HepG2 (cell line): ENCODE measurements at regions not wholly inside any gene's neighbourhood (a gene's known extent, or its start where the extent isn't known, plus 50 kb on each side); places are given as distances from the start of the nearest gene placed in this dataset.
A peak's percentile ranks its signal among the peaks of the same experiment; 100 is the strongest.

Source experiments
- CEBPB ChIP-seq: IDR thresholded peaks from 2 replicates; pipeline ENCODE4 v1.6.1; 2011; ENCODE audit warnings: low read depth, low read length, improper control_type of control experiment, borderline replicate concordance
- DNMT1 ChIP-seq: sonication (generic); formaldehyde crosslinking; IDR thresholded peaks from 2 replicates; pipeline ENCODE4 v1.5.1; 2020; ENCODE audit warnings: mild to moderate bottlenecking, missing genetic modification reagents
- ISX ChIP-seq: sonication (generic); formaldehyde crosslinking; conservative IDR thresholded peaks from 2 replicates; pipeline ENCODE4 v1.5.0; 2020; ENCODE audit warnings: missing genetic modification reagents
- RBM39 ChIP-seq: fragments of 200-400 bp; formaldehyde crosslinking; IDR thresholded peaks from one replicate; pipeline ENCODE4 v1.6.1; 2018; ENCODE audit warnings: antibody characterized with exemption, mild to moderate bottlenecking, low read depth, low read length; ENCODE audit not compliant: poor library complexity, severe bottlenecking
- SKI ChIP-seq: fragments of 450-650 bp; IDR thresholded peaks from one replicate; pipeline ENCODE4 v1.6.1; 2018; ENCODE audit warnings: mild to moderate bottlenecking; ENCODE audit not compliant: partially characterized antibody
- SMARCE1 ChIP-seq: fragments of 450-650 bp; IDR thresholded peaks from 2 replicates; pipeline ENCODE4 v1.6.1; 2017; ENCODE audit warnings: borderline replicate concordance
- SSRP1 ChIP-seq: IDR thresholded peaks from 2 replicates; pipeline ENCODE4 v1.6.1; 2016; ENCODE audit warnings: control low read depth
- ZNF260 ChIP-seq: sonication (generic); formaldehyde crosslinking; IDR thresholded peaks from 2 replicates; pipeline ENCODE4 v1.4.0; 2020; ENCODE audit warnings: missing genetic modification reagents, low read depth, mild to moderate bottlenecking, borderline replicate concordance
- ZNF274 ChIP-seq: sonication (generic); formaldehyde crosslinking; IDR thresholded peaks from 2 replicates; pipeline ENCODE4 v1.5.1; 2020; ENCODE audit warnings: mild to moderate bottlenecking, missing genetic modification reagents
- ZNF296 ChIP-seq: sonication (generic); formaldehyde crosslinking; conservative IDR thresholded peaks from 2 replicates; pipeline ENCODE4 v1.5.0; 2020; ENCODE audit warnings: mild to moderate bottlenecking, missing genetic modification reagents
- ZNF30 ChIP-seq: sonication (generic); formaldehyde crosslinking; IDR thresholded peaks from 2 replicates; pipeline ENCODE4 v1.5.0; 2020; ENCODE audit warnings: mild to moderate bottlenecking, missing genetic modification reagents
- ZNF564 ChIP-seq: sonication (generic); formaldehyde crosslinking; IDR thresholded peaks from 2 replicates; pipeline ENCODE4 v1.8.1; 2023; ENCODE audit warnings: mild to moderate bottlenecking, missing genetic modification reagents
- TF ChIP-seq, protein P1 (sequence below): sonication (generic); formaldehyde crosslinking; IDR thresholded peaks from 2 replicates; pipeline ENCODE4 v1.5.0; 2020; ENCODE audit warnings: missing genetic modification reagents, mild to moderate bottlenecking, borderline replicate concordance
- TF ChIP-seq, protein P2 (sequence below): sonication (generic); formaldehyde crosslinking; IDR thresholded peaks from 2 replicates; pipeline ENCODE4 v1.5.1; 2020; ENCODE audit warnings: mild to moderate bottlenecking, missing genetic modification reagents, borderline replicate concordance
- TF ChIP-seq, protein P3 (sequence below): sonication (generic); formaldehyde crosslinking; IDR thresholded peaks from 2 replicates; pipeline ENCODE4 v1.4.0; 2020; ENCODE audit warnings: mild to moderate bottlenecking, missing genetic modification reagents

DNA sequence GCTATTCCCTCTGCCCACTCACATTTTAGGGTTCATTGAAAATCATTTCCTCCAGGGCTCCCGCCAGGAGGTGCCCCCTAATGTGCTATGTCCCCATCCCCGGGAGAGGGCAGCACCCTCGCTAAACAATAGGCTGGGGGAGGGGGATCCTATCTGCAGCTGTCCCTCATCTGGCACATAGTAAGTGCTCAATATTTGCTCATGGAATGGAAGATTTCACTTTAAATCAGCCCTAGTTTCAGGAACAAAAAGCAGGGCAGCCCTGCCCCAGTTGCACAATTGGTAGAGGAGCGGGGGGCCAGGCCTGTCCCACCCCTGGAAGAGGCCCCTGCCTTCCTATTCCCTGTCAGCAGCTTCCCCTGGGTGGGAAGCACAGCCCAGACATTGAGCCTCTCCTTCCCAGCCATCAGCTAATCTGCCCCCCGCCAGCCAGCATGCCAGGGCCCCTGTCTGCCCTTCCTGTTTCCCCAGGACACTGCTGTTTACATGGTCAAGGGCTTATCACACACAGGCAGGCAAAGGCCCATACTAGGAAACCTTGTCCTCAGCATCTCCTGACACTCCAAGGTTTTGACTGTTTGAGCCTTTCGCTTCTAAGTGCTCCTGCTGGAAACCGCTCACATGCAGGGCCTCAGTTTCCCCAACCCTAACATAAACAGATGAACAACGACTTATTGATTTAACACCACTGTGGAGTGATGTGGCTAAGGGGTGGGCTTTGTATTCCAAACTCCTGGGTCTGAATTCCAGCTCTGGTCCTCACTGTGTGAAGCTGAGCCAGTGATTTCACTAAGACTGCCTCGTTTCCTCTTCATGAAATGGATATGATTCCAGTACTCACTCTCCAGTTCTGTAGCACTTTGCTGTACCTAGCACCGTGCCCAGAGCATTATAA lies 130.7 kb upstream of the ZMIZ1 start (continued):
- TF ChIP-seq, protein P1, sequence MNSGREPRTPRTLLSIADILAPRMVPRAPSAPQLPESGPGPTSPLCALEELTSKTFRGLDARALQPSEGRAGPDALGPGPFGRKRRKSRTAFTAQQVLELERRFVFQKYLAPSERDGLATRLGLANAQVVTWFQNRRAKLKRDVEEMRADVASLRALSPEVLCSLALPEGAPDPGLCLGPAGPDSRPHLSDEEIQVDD (CRISPR knock-in tag), result no peak
- TF ChIP-seq ZNF564 (no peak), ZNF260 (CRISPR knock-in tag) (no peak), DNMT1 (CRISPR knock-in tag) (no peak), ZNF274 (CRISPR knock-in tag) (no peak), RBM39 (no peak), ISX (CRISPR knock-in tag) (no peak), ZNF30 (no peak), ZNF296 (CRISPR knock-in tag) (no peak), SKI (peak; percentile 29), CEBPB (no peak), SSRP1 (CRISPR knock-in tag) (no peak), SMARCE1 (no peak)
- TF ChIP-seq, protein P2, sequence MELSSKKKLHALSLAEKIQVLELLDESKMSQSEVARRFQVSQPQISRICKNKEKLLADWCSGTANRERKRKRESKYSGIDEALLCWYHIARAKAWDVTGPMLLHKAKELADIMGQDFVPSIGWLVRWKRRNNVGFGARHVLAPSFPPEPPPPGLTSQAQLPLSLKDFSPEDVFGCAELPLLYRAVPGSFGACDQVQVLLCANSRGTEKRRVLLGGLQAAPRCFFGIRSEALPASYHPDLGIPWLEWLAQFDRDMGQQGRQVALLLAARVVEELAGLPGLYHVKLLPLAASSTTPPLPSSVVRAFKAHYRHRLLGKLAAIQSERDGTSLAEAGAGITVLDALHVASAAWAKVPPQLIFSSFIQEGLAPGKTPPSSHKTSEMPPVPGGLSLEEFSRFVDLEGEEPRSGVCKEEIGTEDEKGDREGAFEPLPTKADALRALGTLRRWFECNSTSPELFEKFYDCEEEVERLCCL (CRISPR knock-in tag), result no peak
- TF ChIP-seq, protein P3, sequence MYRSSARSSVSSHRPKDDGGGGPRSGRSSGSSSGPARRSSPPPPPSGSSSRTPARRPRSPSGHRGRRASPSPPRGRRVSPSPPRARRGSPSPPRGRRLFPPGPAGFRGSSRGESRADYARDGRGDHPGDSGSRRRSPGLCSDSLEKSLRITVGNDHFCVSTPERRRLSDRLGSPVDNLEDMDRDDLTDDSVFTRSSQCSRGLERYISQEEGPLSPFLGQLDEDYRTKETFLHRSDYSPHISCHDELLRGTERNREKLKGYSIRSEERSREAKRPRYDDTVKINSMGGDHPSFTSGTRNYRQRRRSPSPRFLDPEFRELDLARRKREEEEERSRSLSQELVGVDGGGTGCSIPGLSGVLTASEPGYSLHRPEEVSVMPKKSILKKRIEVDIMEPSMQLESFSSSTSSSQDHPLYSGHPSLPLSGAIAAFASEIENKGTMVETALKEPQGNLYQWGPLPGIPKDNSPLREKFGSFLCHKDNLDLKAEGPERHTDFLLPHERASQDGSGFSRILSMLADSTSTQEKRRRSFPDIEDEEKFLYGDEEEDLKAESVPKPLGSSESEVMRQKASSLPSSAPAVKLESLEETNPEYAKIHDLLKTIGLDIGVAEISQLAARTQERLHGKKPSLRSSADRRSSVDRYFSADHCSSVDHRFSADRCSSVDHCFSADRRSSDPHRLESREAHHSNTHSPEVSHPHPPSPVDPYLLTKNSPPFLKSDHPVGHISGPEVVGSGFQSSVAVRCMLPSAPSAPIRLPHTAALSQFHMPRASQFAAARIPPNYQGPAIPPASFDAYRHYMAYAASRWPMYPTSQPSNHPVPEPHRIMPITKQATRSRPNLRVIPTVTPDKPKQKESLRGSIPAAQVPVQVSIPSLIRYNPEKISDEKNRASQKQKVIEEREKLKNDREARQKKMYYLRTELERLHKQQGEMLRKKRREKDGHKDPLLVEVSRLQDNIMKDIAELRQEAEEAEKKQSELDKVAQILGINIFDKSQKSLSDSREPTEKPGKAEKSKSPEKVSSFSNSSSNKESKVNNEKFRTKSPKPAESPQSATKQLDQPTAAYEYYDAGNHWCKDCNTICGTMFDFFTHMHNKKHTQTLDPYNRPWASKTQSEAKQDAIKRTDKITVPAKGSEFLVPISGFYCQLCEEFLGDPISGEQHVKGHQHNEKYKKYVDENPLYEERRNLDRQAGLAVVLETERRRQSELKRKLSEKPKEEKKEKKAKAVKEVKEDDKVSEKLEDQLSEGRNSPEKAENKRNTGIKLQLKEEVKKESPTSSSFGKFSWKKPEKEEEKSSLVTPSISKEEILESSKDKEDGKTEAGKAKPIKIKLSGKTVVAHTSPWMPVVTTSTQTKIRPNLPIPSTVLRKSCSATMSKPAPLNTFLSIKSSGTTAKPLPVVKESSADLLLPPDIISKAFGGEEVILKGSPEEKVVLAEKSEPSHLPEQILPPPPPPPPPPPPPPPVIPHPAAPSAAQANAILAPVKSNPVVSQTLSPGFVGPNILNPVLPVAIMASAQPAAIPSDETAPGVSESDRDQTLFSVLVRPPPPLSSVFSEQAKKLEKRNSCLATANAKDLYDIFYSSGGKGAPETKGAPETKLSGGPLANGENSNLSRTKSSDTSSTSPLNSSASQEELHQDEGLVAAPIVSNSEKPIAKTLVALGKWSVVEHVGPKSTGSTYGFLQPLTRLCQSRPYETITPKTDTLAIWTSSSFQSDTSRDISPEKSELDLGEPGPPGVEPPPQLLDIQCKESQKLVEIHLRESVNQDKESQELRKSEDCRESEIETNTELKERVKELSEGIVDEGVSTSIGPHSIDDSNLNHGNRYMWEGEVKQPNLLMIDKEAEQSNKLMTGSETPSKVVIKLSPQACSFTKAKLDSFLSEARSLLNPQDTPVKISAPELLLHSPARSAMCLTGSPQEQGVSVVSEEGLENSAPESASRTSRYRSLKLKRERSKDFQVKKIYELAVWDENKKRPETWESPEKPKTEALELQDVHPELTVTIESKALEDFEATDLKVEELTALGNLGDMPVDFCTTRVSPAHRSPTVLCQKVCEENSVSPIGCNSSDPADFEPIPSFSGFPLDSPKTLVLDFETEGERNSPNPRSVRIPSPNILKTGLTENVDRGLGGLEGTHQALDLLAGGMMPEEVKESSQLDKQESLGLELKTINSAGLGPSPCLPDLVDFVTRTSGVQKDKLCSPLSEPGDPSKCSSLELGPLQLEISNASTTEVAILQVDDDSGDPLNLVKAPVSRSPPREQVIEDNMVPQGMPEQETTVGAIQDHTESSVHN (CRISPR knock-in tag), result no peak
